ENCODE measurements at regions not wholly inside any gene's neighbourhood (a gene's known extent, or its start where the extent isn't known, plus 50 kb on each side); places are given as distances from the start of the nearest gene placed in this dataset.

GRCh38 chr19:30686176-30686820, 314.1 kb downstream of the ZNF536 start:
- DNase-seq (ENCODE audit: low read depth, low spot score) (no peak), ATAC-seq (no peak)
- no TSS peak for BruUV-seq (replicated peaks)
- Histone ChIP-seq H3K36me3 (ENCODE audit: control insufficient read depth, insufficient read depth, low read length) (no peaks in the 10 kb centered on the region), H3K4me3 (ENCODE audit: low read depth in 2 of 2, low read length in 2 of 2) (no peak overlapping the region), H3K4me1 (ENCODE audit: control insufficient read depth, insufficient read depth, low read length) (peaks cover 12% of the 10 kb centered on the region), H3K27me3 (ENCODE audit: control insufficient read depth, insufficient read depth, low read length) (peaks cover 16% of the 10 kb centered on the region), H3K27ac (ENCODE audit: low read length) (no peak overlapping the region), H3K9me3 (ENCODE audit: control insufficient read depth, insufficient read depth, low read depth, low read length) (no peaks in the 10 kb centered on the region)
- intact Hi-C loops (cut with micrococcal nuclease; ENCODE audit: unreplicated experiment): no loop called here
- TF ChIP-seq SIN3A (IDR thresholded peaks at IDR 0.05; ENCODE audit: borderline replicate concordance, insufficient read depth, low read depth, low read length): no peak
- peak; percentile 61 for TF ChIP-seq CTCF (IDR thresholded peaks at IDR 0.05)
- CTCF ChIA-PET: no interaction called here
- POLR2A ChIA-PET: no interaction called here
- in situ Hi-C loops (cut with HindIII; ENCODE audit: low pct_unique_long_range_greater_than_20kb, low sequenced_read_pairs): no loop called here

- ChIA-PET CTCF (interaction anchor here (0.6 kb wide), 1 partner anchor 878 kb away, joined by 6 read pairs; no protein-coding TSS in a partner anchor), POLR2A (no interaction called here)
- in situ Hi-C loops (cut with HindIII; ENCODE audit: low pct_unique_long_range_greater_than_20kb, low sequenced_read_pairs) (no loop called here), intact Hi-C loops (cut with micrococcal nuclease; ENCODE audit: unreplicated experiment) (no loop called here)
- Histone ChIP-seq H3K36me3 (ENCODE audit: control insufficient read depth, insufficient read depth, low read length) (no peaks in the 10 kb centered on the region), H3K4me3 (ENCODE audit: low read depth in 2 of 2, low read length in 2 of 2) (no peak overlapping the region), H3K9me3 (ENCODE audit: control insufficient read depth, insufficient read depth, low read depth, low read length) (no peaks in the 10 kb centered on the region), H3K4me1 (ENCODE audit: control insufficient read depth, insufficient read depth, low read length) (peaks cover 10% of the 10 kb centered on the region), H3K27ac (ENCODE audit: low read length) (no peak overlapping the region), H3K27me3 (ENCODE audit: control insufficient read depth, insufficient read depth, low read length) (peaks cover 16% of the 10 kb centered on the region)
- no peak for TF ChIP-seq CTCF (IDR thresholded peaks at IDR 0.05)
- TF ChIP-seq TCF7L2 (IDR thresholded peaks at IDR 0.05; ENCODE audit: low read depth, low read length): no peak
- TF ChIP-seq POLR2AphosphoS5 (IDR thresholded peaks at IDR 0.05; ENCODE audit: low read depth, low read length): no peak
- TF ChIP-seq REST (IDR thresholded peaks at IDR 0.05; ENCODE audit: insufficient read depth in 1 of 2, low read depth in 2 of 2, low read length in 1 of 2): no peak
- no peak for TF ChIP-seq SIN3A (IDR thresholded peaks at IDR 0.05; ENCODE audit: borderline replicate concordance, insufficient read depth, low read depth, low read length)
- no TSS peak for BruUV-seq (replicated peaks)
- DNase-seq (ENCODE audit: low read depth, low spot score): no peak
- no peak for ATAC-seq
These were observed 313.3 kb downstream of the ZNF536 start for GRCh38 chr19:30685426-30686000.

Data from Panc1 (cell line).